HG02938 (cell line): ENCODE measurements at regions not wholly inside any gene's neighbourhood (a gene's known extent, or its start where the extent isn't known, plus 50 kb on each side); places are given as distances from the start of the nearest gene placed in this dataset.
"Not testable (repeated sequence)": the region's sequence is repeated elsewhere in the genome, so short reads cannot be mapped to it uniquely, and the experiment has no call there.

Source experiments
- ATAC-seq: cut with Tn5 transposase; IDR thresholded peaks from one replicate; pipeline ENCODE4 v1.9.1; 2021; ENCODE audit warnings: mild to moderate bottlenecking, moderate library complexity; ENCODE audit not compliant: unreplicated experiment

DNA sequence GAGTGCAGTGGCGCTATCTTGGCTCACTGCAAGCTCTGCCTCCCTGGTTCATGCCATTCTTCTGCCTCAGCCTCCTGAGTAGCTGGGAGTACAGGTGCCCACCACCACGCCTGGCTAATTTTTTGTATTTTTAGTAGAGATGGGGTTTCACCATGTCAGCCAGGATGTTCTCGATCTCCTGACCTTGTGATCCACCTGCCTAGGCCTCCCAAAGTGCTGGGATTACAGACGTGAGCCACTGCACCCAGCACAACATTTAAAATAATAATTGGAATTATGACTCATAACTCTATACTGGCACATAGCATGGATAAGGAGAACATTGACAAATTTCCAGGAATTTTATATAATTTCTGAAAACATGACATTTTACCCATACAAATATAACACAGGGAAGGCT, 54.2 kb downstream of the DBET start:
- not testable (repeated sequence) for ATAC-seq

GRCh38 chr4:190119474-190119873, 54.1 kb upstream of the DUX4 start:
- not testable (repeated sequence) for ATAC-seq

- peak; percentile 64 for ATAC-seq
Observed at GRCh38 chr4:190120111-190120514, 53.5 kb upstream of the DUX4 start.

- ATAC-seq: not testable (repeated sequence)
Observed at GRCh38 chr4:190120537-190121001, 53.0 kb upstream of the DUX4 start.

DNA sequence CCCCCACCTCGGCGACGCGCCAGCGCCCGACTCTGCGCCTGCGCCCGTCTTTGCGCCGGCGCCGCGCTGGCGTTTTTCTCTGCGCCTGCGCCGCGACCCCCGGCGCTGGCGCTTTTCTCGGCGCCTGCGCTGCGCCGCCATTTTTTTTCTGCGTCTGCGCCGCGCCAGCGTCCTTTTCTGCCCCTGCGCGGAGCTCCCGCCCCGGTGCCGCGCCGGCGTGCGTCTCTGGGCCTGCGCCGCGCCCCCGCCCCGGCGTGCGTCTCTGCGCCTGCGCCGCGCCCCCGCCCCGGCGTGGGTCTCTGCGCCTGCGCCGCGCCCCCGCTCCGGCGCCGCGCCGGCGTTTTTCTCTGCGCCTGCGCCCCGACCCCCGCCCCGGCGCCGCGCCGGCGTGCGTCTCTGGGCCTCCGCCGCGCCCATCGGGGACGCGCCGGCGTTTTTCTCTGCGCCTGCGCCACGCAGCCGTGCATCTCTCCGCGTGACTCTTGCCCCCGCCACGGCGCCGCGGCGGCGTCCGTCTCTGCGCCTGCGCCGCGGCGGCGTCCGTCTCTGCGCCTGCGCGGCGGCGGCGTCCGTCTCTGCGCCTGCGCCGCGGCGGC, 52.4 kb upstream of the DUX4 start:
- peak; percentile 2 for ATAC-seq

- ATAC-seq: no peak
Observed at GRCh38 chr4:190121759-190122158, 51.8 kb upstream of the DUX4 start.

DNA sequence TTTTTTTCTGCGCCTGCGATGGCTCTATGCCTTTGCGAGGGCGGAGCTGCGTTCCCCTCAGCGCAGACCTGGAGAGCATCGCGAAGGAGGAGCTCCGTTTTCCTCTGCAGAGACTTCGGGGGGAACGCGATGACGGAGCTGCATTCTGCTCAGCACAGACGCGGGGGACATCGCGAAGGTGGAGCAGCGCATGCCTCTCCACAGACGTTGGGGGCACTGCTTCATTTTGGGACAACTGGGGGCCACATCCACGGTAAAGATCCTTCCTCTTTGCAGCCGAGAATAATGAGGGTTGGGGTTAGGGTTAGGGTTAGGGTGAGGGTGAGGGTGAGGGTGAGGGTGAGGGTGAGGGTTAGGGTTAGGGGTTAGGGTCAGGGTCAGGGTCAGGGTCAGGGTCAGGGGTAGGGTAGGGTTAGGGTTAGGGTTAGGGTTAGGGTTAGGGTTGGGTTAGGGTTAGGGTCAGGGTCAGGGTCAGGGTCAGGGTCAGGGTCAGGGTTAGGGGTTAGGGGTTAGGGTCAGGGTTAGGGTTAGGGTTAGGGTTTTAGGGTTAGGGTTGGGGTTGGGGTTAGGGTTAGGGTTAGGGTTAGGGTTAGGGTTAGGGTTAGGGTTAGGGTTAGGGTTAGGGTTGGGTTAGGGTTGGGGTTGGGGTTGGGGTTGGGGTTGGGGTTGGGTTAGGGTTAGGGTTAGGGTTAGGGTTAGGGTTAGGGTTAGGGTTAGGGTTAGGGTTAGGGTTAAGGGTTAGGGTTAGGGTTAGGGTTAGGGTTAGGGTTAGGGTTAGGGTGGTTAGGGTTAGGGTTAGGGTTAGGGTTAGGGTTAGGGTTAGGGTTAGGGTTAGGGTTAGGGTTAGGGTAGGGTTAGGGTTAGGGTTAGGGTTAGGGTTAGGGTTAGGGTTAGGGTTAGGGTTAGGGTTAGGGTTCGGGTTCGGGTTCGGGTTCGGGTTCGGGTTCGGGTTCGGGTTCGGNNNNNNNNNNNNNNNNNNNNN, 51.1 kb upstream of the DUX4 start:
- not testable (repeated sequence) for ATAC-seq
